Sigmoid colon (tissue), 4 donors: ENCODE measurements at regions not wholly inside any gene's neighbourhood (a gene's known extent, or its start where the extent isn't known, plus 50 kb on each side); places are given as distances from the start of the nearest gene placed in this dataset.

Experiments
- CTCF ChIP-seq, 4 experiments: fragments of 450-650 bp in 3 of 4; fragments of 200-600 bp in 1 of 4; IDR thresholded peaks; one replicate each; pipeline ENCODE4 v1.5.1; 2016 to 2019; ENCODE audit warnings: antibody characterized with exemption in 4 of 4, mild to moderate bottlenecking in 3 of 4, moderate library complexity in 2 of 4
- EP300 ChIP-seq, 4 donors: sonication (generic); formaldehyde crosslinking; IDR thresholded peaks; one replicate each; pipeline ENCODE4 v1.6.1; 2017; ENCODE audit warnings: antibody characterized with exemption in 4 of 4
- POLR2A ChIP-seq, 2 donors: fragments of 450-650 bp; IDR thresholded peaks; one replicate each; pipeline ENCODE4 v1.6.1; 2016; ENCODE audit warnings: antibody characterized with exemption in 2 of 2, mild to moderate bottlenecking in 2 of 2, moderate library complexity in 2 of 2
- POLR2AphosphoS5 ChIP-seq, 4 donors: sonication (generic); formaldehyde crosslinking; IDR thresholded peaks; one replicate each; pipeline ENCODE4 v1.6.1; 2017; ENCODE audit warnings: antibody characterized with exemption in 4 of 4

- TF ChIP-seq POLR2AphosphoS5 (IDR thresholded peaks at IDR 0.05) = no peak
- TF ChIP-seq CTCF (IDR thresholded peaks at IDR 0.05) = no peak
- TF ChIP-seq POLR2A (IDR thresholded peaks at IDR 0.05) = no peak
- no peak for TF ChIP-seq EP300 (IDR thresholded peaks at IDR 0.05)
Observed at GRCh38 chr4:128390475-128390996, 102.9 kb upstream of the PGRMC2 start.
